ENCODE measurements at regions not wholly inside any gene's neighbourhood (a gene's known extent, or its start where the extent isn't known, plus 50 kb on each side); places are given as distances from the start of the nearest gene placed in this dataset.

- TF ChIP-seq RFX5 (IDR thresholded peaks at IDR 0.05): no peak
- no peak for TF ChIP-seq MAX (IDR thresholded peaks at IDR 0.05)
- TF ChIP-seq ZNF302 (CRISPR knock-in tag; IDR thresholded peaks at IDR 0.05): no peak
- no peak for TF ChIP-seq GATA3 (IDR thresholded peaks at IDR 0.05; ENCODE audit: borderline replicate concordance)
- TF ChIP-seq, protein P1, sequence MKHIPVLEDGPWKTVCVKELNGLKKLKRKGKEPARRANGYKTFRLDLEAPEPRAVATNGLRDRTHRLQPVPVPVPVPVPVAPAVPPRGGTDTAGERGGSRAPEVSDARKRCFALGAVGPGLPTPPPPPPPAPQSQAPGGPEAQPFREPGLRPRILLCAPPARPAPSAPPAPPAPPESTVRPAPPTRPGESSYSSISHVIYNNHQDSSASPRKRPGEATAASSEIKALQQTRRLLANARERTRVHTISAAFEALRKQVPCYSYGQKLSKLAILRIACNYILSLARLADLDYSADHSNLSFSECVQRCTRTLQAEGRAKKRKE (CRISPR knock-in tag; IDR thresholded peaks at IDR 0.05; ENCODE audit: low read depth): no peak
- TF ChIP-seq ZFP36 (IDR thresholded peaks at IDR 0.05; ENCODE audit: borderline replicate concordance, partially characterized antibody): no peak
- no peak for TF ChIP-seq EHMT2 (IDR thresholded peaks at IDR 0.05; ENCODE audit: low read depth)
- no peak for TF ChIP-seq NPAS2 (CRISPR knock-in tag; IDR thresholded peaks at IDR 0.05; ENCODE audit: borderline replicate concordance)
- TF ChIP-seq, protein P2, sequence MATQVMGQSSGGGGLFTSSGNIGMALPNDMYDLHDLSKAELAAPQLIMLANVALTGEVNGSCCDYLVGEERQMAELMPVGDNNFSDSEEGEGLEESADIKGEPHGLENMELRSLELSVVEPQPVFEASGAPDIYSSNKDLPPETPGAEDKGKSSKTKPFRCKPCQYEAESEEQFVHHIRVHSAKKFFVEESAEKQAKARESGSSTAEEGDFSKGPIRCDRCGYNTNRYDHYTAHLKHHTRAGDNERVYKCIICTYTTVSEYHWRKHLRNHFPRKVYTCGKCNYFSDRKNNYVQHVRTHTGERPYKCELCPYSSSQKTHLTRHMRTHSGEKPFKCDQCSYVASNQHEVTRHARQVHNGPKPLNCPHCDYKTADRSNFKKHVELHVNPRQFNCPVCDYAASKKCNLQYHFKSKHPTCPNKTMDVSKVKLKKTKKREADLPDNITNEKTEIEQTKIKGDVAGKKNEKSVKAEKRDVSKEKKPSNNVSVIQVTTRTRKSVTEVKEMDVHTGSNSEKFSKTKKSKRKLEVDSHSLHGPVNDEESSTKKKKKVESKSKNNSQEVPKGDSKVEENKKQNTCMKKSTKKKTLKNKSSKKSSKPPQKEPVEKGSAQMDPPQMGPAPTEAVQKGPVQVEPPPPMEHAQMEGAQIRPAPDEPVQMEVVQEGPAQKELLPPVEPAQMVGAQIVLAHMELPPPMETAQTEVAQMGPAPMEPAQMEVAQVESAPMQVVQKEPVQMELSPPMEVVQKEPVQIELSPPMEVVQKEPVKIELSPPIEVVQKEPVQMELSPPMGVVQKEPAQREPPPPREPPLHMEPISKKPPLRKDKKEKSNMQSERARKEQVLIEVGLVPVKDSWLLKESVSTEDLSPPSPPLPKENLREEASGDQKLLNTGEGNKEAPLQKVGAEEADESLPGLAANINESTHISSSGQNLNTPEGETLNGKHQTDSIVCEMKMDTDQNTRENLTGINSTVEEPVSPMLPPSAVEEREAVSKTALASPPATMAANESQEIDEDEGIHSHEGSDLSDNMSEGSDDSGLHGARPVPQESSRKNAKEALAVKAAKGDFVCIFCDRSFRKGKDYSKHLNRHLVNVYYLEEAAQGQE (IDR thresholded peaks at IDR 0.05): no peak
- no peak for TF ChIP-seq RARB (CRISPR knock-in tag; IDR thresholded peaks at IDR 0.05)
- TF ChIP-seq POLR2A (IDR thresholded peaks at IDR 0.05; ENCODE audit: low read length): no peak
- no peak for TF ChIP-seq CHD4 (IDR thresholded peaks at IDR 0.05; ENCODE audit: borderline replicate concordance)
- CTCF ChIA-PET: interaction anchor here (0.5 to 1.2 kb wide), 3 partner anchors 13 to 144 kb away, joined by 3 to 4 read pairs (median 3); no protein-coding TSS in a partner anchor
Observed at GRCh38 chr12:108410689-108411088, 71.6 kb upstream of the CMKLR1 start.

GRCh38 chr12:108409481-108409880, 70.4 kb upstream of the CMKLR1 start:
- POLR2A ChIA-PET: no interaction called here
- no peak for ATAC-seq
- Histone ChIP-seq H3K27ac (no peak overlapping the region), H3K9me3 (peaks cover 5% of the 10 kb centered on the region; the same call in 2 of the 3 replicates), H3K4me3 (no peak overlapping the region), H3K4me1 (no peaks in the 10 kb centered on the region), H3K4me2 (no peak overlapping the region)
- FAIRE-seq: no peak
- 1% methylated on average over 3 of the region's 3 CpGs for WGBS (ENCODE audit: missing lambda C conversion rate)
- TF ChIP-seq HES2 (IDR thresholded peaks at IDR 0.05) (no peak), TP53 (CRISPR knock-in tag; IDR thresholded peaks at IDR 0.05) (no peak), MAFK (IDR thresholded peaks at IDR 0.05; ENCODE audit: partially characterized antibody) (no peak), CEBPB (IDR thresholded peaks at IDR 0.05) (no peak), NFE2L2 (conservative IDR thresholded peaks at IDR 0.05; ENCODE audit: low read length) (no peak)
- no peak for DNase-seq (ENCODE audit: low read depth in 1 of 2, low spot score in 1 of 2)
- CTCF ChIA-PET: interaction anchor here (0.8 to 1.2 kb wide), 2 partner anchors 18 to 48 kb away, joined by 3 to 4 read pairs; no protein-coding TSS in a partner anchor

More at GRCh38 chr12:108410689-108411088, 71.6 kb upstream of the CMKLR1 start:
- no peak overlapping the region for H3K4me3 ChIP-seq
- ATAC-seq (no peak), DNase-seq (ENCODE audit: low read depth in 1 of 2, low spot score in 1 of 2) (no peak), FAIRE-seq (no peak)
- H3K9me3 ChIP-seq: peaks cover 5% of the 10 kb centered on the region; the same call in 2 of the 3 replicates
- H3K27ac ChIP-seq: no peak overlapping the region
- POLR2A ChIA-PET: no interaction called here
- H3K4me1 ChIP-seq: no peaks in the 10 kb centered on the region
- no peak overlapping the region for H3K4me2 ChIP-seq
- 5% methylated on average over 3 of the region's 3 CpGs for WGBS (ENCODE audit: missing lambda C conversion rate)

GRCh38 chr12:108403952-108404351, 64.8 kb upstream of the CMKLR1 start:
- DNase-seq (ENCODE audit: low read depth in 1 of 2, low spot score in 1 of 2): no peak
- H3K9me3 ChIP-seq: peaks cover 5% of the 10 kb centered on the region; the same call in 2 of the 3 replicates
- POLR2A ChIA-PET: no interaction called here

More at GRCh38 chr12:108403952-108404351, 64.8 kb upstream of the CMKLR1 start:
- Histone ChIP-seq H3K4me3 (no peak overlapping the region), H3K27ac (no peak overlapping the region), H3K4me1 (no peaks in the 10 kb centered on the region), H3K4me2 (no peak overlapping the region)
- no peak for ATAC-seq
- WGBS (ENCODE audit: missing lambda C conversion rate): 2% methylated on average over 3 of the region's 3 CpGs
- TF ChIP-seq RNF2 (IDR thresholded peaks at IDR 0.05; ENCODE audit: borderline replicate concordance, low read depth): no peak
- TF ChIP-seq, protein P3, sequence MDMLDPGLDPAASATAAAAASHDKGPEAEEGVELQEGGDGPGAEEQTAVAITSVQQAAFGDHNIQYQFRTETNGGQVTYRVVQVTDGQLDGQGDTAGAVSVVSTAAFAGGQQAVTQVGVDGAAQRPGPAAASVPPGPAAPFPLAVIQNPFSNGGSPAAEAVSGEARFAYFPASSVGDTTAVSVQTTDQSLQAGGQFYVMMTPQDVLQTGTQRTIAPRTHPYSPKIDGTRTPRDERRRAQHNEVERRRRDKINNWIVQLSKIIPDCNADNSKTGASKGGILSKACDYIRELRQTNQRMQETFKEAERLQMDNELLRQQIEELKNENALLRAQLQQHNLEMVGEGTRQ (IDR thresholded peaks at IDR 0.05): no peak
- TF ChIP-seq EHF (CRISPR knock-in tag; IDR thresholded peaks at IDR 0.05): no peak
- TF ChIP-seq, protein P4, sequence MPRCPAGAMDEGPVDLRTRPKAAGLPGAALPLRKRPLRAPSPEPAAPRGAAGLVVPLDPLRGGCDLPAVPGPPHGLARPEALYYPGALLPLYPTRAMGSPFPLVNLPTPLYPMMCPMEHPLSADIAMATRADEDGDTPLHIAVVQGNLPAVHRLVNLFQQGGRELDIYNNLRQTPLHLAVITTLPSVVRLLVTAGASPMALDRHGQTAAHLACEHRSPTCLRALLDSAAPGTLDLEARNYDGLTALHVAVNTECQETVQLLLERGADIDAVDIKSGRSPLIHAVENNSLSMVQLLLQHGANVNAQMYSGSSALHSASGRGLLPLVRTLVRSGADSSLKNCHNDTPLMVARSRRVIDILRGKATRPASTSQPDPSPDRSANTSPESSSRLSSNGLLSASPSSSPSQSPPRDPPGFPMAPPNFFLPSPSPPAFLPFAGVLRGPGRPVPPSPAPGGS (IDR thresholded peaks at IDR 0.05): no peak
- TF ChIP-seq, protein P5, sequence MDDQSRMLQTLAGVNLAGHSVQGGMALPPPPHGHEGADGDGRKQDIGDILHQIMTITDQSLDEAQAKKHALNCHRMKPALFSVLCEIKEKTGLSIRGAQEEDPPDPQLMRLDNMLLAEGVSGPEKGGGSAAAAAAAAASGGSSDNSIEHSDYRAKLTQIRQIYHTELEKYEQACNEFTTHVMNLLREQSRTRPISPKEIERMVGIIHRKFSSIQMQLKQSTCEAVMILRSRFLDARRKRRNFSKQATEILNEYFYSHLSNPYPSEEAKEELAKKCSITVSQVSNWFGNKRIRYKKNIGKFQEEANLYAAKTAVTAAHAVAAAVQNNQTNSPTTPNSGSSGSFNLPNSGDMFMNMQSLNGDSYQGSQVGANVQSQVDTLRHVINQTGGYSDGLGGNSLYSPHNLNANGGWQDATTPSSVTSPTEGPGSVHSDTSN (IDR thresholded peaks at IDR 0.05): no peak
- no peak for TF ChIP-seq NR3C1 (IDR thresholded peaks at IDR 0.05)
- TF ChIP-seq, protein P2 (IDR thresholded peaks at IDR 0.05): peak; percentile 59
- CTCF ChIA-PET: no interaction called here
- no peak for FAIRE-seq
